AG09319 (cell line): ENCODE measurements at regions not wholly inside any gene's neighbourhood (a gene's known extent, or its start where the extent isn't known, plus 50 kb on each side); places are given as distances from the start of the nearest gene placed in this dataset.

Experiments used
- DNase-seq: peaks from one replicate; pipeline ENCODE4 v3.0.0-alpha.2; 2010; ENCODE audit warnings: low read depth; ENCODE audit errors: extremely low read depth
- TF ChIP-seq, protein P1 (sequence below): IDR thresholded peaks from 2 replicates; pipeline ENCODE4 v1.5.1; 2011; ENCODE audit warnings: low read depth, mild to moderate bottlenecking, inconsistent platforms, low read length, moderate library complexity

DNA sequence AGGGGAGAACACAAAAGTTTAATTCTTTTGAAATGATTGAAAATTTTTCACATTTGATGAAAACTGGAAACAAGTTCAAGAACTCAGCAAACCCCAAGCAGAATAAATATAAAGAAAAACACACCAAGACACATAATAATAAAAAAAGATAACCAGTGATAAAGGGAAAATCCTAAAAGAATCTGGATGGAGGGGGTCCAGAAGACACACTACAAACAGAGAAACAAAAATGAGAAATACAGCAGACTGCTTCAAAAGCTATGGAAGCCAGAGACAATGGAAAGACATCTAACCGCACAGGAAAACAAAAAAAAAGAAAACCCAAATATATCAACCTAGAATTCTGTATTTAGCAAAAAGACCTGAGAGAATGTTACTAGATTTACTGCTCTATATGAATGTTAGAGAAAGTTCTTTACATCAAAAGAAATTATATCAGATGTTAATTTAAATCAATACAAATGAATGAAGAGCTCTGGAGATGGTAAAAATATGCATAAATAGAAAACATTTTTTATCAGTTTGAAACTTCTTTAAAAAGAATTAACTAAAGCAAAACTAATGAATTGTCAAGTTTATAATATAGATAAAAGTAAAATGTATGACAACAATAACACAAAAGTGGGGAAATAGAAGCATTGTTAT lies 310.7 kb upstream of the PREP start:
- TF ChIP-seq, protein P1, sequence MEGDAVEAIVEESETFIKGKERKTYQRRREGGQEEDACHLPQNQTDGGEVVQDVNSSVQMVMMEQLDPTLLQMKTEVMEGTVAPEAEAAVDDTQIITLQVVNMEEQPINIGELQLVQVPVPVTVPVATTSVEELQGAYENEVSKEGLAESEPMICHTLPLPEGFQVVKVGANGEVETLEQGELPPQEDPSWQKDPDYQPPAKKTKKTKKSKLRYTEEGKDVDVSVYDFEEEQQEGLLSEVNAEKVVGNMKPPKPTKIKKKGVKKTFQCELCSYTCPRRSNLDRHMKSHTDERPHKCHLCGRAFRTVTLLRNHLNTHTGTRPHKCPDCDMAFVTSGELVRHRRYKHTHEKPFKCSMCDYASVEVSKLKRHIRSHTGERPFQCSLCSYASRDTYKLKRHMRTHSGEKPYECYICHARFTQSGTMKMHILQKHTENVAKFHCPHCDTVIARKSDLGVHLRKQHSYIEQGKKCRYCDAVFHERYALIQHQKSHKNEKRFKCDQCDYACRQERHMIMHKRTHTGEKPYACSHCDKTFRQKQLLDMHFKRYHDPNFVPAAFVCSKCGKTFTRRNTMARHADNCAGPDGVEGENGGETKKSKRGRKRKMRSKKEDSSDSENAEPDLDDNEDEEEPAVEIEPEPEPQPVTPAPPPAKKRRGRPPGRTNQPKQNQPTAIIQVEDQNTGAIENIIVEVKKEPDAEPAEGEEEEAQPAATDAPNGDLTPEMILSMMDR = no peak
- DNase-seq = no peak

DNA sequence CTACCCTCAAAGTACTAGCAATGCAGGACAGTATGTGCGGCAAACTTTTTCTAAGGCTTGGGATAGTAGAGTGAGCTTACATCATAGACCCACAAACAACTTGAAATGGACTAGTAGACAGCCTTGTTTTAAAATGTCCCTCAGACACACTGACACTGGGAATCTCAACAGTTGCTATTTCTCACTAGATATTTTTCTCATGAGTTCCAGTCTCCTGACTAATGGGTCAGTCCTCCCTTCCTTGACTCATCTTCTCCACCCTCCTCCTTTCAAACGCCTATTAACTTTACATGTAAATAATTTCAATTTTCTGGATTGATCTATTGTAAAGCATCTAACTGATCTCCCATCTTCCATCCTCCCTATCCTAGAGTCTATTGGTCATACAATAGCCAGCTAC lies 308.3 kb upstream of the PREP start:
- no peak for DNase-seq
- TF ChIP-seq, protein P1 = no peak

DNA sequence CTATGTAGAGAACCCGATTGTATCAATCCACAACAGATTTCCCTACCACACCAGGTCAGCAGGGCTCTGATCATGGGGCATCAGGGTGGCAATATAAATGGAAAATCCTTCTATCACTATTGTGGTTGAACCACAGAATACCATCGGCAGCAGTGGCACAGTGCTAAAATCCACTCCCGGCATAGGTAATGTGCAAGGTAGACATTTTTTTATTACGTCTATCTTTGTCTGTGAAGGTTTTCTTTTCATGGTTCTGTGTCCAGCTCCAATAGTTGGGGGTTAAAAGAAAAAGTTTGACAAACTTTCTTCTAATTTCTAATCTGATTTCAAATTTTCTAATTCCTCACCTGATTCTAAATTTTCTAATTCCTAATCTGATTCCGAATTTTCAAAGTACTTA lies 302.7 kb upstream of the PREP start:
- DNase-seq = no peak
- TF ChIP-seq, protein P1 = no peak

DNA sequence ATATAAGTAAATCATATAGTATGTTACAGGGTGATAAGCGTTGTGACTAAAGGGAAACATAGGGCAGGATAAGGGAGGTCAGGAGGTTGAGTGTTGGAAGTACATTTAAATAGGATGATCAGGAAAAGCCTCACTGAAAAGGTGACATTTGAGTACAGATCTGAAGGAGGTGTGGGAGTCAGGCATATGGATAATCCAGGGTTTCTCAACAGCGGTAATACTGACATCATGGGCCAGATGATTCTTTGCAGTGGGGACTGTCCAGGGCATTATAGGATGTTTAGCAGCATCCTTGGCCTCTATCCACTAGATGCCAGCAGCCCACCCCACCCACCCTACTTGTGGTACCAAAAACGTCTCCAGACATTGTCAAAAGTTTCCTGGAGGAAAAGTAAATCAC lies 292.6 kb upstream of the PREP start:
- TF ChIP-seq, protein P1 = no peak

GRCh38 chr6:105692613-105693215 lies 289.8 kb upstream of the PREP start:
- no peak for DNase-seq
- TF ChIP-seq, protein P1 = no peak

More for the DNA sequence above, 292.6 kb upstream of the PREP start:
- no peak for DNase-seq

GRCh38 chr6:105691971-105692370 lies 289.1 kb upstream of the PREP start:
- TF ChIP-seq, protein P1 = no peak
- no peak for DNase-seq

DNA sequence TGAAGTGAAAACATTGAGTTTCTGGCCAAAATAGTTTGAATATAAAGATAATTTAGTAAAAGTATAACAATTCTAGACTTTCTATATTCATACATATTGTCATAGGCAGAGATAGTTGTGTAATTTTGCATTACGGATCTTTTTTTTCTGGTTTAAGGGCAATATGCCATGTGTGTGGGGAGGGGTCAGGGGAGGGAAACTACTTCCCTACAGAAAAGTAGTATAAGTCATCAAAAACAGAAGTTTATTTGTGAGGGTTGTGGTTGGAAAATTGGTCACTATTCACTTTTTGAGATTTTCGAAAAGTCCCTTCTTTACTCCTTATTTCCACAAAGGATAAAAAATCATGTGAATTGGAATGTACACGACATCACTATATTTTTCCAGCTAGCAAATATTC lies 288.2 kb upstream of the PREP start:
- TF ChIP-seq, protein P1 = no peak
- DNase-seq = no peak
